ENCODE measurements at regions not wholly inside any gene's neighbourhood (a gene's known extent, or its start where the extent isn't known, plus 50 kb on each side); places are given as distances from the start of the nearest gene placed in this dataset.

DNA sequence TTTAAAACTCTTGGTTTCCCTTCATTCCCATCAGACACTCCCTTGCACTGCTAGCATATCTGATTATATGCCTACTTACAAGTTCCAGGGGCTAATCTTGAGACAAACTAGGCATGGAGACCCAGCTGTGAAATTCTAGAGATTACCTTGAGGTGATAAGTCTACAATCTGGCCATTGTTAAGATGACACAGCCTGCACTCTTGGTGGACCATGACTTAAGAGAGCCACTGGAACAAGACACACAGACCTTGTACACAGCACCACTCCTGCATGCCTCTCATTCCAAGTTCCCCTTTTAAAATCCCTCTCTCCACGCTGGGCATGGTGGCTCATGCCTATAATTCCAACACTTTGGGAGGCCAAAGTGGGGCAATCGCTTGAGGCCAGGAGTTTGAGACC lies 387.2 kb upstream of the DCC start:
- DNase-seq = no peak
- no peaks in the 10 kb centered on the region for H3K4me1 ChIP-seq (ENCODE audit: insufficient read depth, low read length)
- ChIA-PET POLR2A (no interaction called here), CTCF (no interaction called here)
- Mint-ChIP-seq H3K27me3 (peaks cover 0 to 3% of the 10 kb centered on the region in 2 donors), H3K36me3 (no peaks in the 10 kb centered on the region), H3K4me1 (no peaks in the 10 kb centered on the region), H3K9me3 (peaks cover 0 to 8% (median 5%) of the 10 kb centered on the region in 5 donors), H3K27ac (no peak overlapping the region), H3K4me3 (no peak overlapping the region)
- no peaks in the 10 kb centered on the region for H3K27me3 ChIP-seq (ENCODE audit: insufficient read depth, low read length, poor library complexity, severe bottlenecking)
- no peaks in the 10 kb centered on the region for H3K9me3 ChIP-seq (ENCODE audit: low read length)
- no peak overlapping the region for H3K27ac ChIP-seq (ENCODE audit: low read depth, low read length)
- H3K4me3 ChIP-seq (ENCODE audit: low read length) = no peak overlapping the region
- no peaks in the 10 kb centered on the region for H3K36me3 ChIP-seq (ENCODE audit: insufficient read depth, low read length)

DNA sequence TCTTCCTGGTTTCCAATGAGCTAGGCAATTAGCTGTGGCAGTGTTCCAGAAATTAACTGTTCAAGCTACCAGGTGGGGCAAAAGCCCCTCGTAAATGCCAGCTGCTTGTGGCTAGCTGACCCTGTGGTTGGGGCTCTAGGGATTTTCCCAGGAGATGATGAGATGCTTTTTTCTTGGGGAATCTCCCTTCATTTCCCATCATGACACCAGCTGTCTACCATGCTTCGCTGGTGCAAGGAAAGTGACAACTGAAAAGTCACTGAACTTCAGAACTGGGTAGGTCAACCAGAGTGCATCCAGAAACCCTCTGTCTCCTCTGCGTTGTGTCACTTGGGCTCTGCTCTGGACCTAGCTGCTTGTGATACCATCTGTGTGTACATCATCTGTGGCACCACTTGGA lies 386.5 kb upstream of the DCC start:
- ChIA-PET CTCF (no interaction called here), POLR2A (no interaction called here)
- DNase-seq = no peak
- no peaks in the 10 kb centered on the region for H3K36me3 Mint-ChIP-seq
- Histone ChIP-seq H3K4me3 (ENCODE audit: low read length) (no peak overlapping the region), H3K27ac (ENCODE audit: low read depth, low read length) (no peak overlapping the region), H3K9me3 (ENCODE audit: low read length) (no peaks in the 10 kb centered on the region), H3K27me3 (ENCODE audit: insufficient read depth, low read length, poor library complexity, severe bottlenecking) (no peaks in the 10 kb centered on the region), H3K36me3 (ENCODE audit: insufficient read depth, low read length) (no peaks in the 10 kb centered on the region), H3K4me1 (ENCODE audit: insufficient read depth, low read length) (no peaks in the 10 kb centered on the region)
- H3K9me3 Mint-ChIP-seq = peaks cover 0 to 8% (median 5%) of the 10 kb centered on the region in 5 donors
- no peak overlapping the region for H3K4me3 Mint-ChIP-seq
- H3K27me3 Mint-ChIP-seq = peaks cover 0 to 3% of the 10 kb centered on the region in 2 donors
- no peak overlapping the region for H3K27ac Mint-ChIP-seq
- no peaks in the 10 kb centered on the region for H3K4me1 Mint-ChIP-seq

DNA sequence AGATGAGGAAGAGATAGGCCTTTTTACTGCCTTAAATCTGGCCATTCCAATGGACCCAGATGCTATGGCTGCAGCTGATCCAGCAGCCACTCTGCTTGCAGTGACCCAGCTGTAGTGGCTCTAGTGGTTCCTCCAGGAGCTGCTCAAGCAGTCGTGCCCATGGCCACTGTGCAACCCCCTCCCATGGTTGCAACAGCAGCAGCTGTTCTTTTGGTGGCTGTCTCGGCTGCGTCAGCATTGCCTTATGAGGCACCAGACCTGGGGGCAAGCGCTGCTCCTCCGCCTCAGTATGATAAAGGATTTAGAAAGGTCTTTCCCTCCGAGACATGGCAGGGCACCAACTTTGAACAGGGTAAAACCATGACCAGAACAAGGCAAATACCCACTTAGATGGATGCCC lies 384.9 kb upstream of the DCC start:
- no peaks in the 10 kb centered on the region for H3K9me3 ChIP-seq (ENCODE audit: low read length)
- H3K27me3 Mint-ChIP-seq = peaks cover 0 to 3% of the 10 kb centered on the region in 2 donors
- H3K36me3 ChIP-seq (ENCODE audit: insufficient read depth, low read length) = no peaks in the 10 kb centered on the region
- H3K4me1 Mint-ChIP-seq = no peaks in the 10 kb centered on the region
- H3K4me1 ChIP-seq (ENCODE audit: insufficient read depth, low read length) = no peaks in the 10 kb centered on the region
- no peaks in the 10 kb centered on the region for H3K36me3 Mint-ChIP-seq
- no peak overlapping the region for H3K4me3 ChIP-seq (ENCODE audit: low read length)
- H3K9me3 Mint-ChIP-seq = peaks cover 0 to 8% (median 5%) of the 10 kb centered on the region in 5 donors
- no peak overlapping the region for H3K4me3 Mint-ChIP-seq
- no peak for DNase-seq
- POLR2A ChIA-PET = no interaction called here
- H3K27ac Mint-ChIP-seq = no peak overlapping the region
- CTCF ChIA-PET = no interaction called here
- H3K27ac ChIP-seq (ENCODE audit: low read depth, low read length) = no peak overlapping the region
- no peaks in the 10 kb centered on the region for H3K27me3 ChIP-seq (ENCODE audit: insufficient read depth, low read length, poor library complexity, severe bottlenecking)

DNA sequence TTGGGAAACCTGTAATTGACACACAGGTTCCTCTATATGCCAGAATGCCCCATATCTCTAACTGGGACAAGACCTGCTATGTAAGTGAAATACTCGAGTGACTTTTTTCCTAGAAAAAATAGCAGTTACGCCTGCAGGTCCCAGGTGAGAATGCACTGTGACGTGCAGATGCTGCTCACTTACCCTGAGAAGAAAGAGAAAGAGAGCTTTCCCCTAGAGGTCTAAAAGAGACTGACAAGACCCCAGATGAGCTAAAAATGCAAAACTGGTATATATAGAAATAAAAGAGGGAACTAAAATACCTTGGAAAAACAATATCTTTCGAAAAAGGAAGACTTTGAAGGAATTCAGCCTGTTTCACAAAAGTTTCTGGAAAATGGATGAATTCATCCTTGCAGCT lies 383.0 kb upstream of the DCC start:
- Mint-ChIP-seq H3K9me3 (peaks cover 0 to 5% (median 0%) of the 10 kb centered on the region in 5 donors), H3K4me1 (no peaks in the 10 kb centered on the region), H3K36me3 (no peaks in the 10 kb centered on the region), H3K27me3 (no peaks in the 10 kb centered on the region), H3K27ac (no peak overlapping the region), H3K4me3 (no peak overlapping the region)
- Histone ChIP-seq H3K36me3 (ENCODE audit: insufficient read depth, low read length) (no peaks in the 10 kb centered on the region), H3K27ac (ENCODE audit: low read depth, low read length) (no peak overlapping the region), H3K4me3 (ENCODE audit: low read length) (no peak overlapping the region), H3K9me3 (ENCODE audit: low read length) (no peaks in the 10 kb centered on the region), H3K4me1 (ENCODE audit: insufficient read depth, low read length) (no peaks in the 10 kb centered on the region), H3K27me3 (ENCODE audit: insufficient read depth, low read length, poor library complexity, severe bottlenecking) (no peaks in the 10 kb centered on the region)
- DNase-seq = no peak
- ChIA-PET POLR2A (no interaction called here), CTCF (no interaction called here)

DNA sequence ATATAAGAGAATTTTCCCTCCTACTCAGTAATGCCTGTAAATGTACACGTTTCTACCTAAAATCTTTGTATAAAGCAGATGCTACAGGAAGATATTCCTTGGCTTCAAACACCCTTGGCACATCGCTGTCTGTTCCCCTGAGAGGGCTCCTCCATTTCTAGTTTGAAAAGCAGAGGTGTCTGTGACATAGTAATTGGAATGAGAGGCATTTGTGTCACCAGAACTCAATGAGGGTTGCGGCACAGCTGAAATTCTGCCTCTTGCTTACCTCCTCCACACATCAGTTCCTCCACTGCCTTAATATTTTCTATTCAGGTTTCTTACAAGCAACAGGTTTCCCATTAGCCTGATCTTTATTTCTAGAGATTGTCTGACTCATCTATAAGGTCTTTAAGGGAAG lies 359.9 kb upstream of the DCC start:
- Histone ChIP-seq H3K4me3 (ENCODE audit: low read length) (no peak overlapping the region), H3K27me3 (ENCODE audit: insufficient read depth, low read length, poor library complexity, severe bottlenecking) (no peaks in the 10 kb centered on the region), H3K9me3 (ENCODE audit: low read length) (no peaks in the 10 kb centered on the region), H3K4me1 (ENCODE audit: insufficient read depth, low read length) (no peaks in the 10 kb centered on the region), H3K27ac (ENCODE audit: low read depth, low read length) (no peak overlapping the region), H3K36me3 (ENCODE audit: insufficient read depth, low read length) (no peaks in the 10 kb centered on the region)
- H3K27ac Mint-ChIP-seq = no peak overlapping the region
- ChIA-PET POLR2A (no interaction called here), CTCF (no interaction called here)
- H3K27me3 Mint-ChIP-seq = no peaks in the 10 kb centered on the region
- H3K9me3 Mint-ChIP-seq = peaks cover 0 to 6% (median 6%) of the 10 kb centered on the region in 5 donors
- H3K4me3 Mint-ChIP-seq = no peak overlapping the region
- no peak for DNase-seq
- H3K36me3 Mint-ChIP-seq = no peaks in the 10 kb centered on the region
- no peaks in the 10 kb centered on the region for H3K4me1 Mint-ChIP-seq

DNA sequence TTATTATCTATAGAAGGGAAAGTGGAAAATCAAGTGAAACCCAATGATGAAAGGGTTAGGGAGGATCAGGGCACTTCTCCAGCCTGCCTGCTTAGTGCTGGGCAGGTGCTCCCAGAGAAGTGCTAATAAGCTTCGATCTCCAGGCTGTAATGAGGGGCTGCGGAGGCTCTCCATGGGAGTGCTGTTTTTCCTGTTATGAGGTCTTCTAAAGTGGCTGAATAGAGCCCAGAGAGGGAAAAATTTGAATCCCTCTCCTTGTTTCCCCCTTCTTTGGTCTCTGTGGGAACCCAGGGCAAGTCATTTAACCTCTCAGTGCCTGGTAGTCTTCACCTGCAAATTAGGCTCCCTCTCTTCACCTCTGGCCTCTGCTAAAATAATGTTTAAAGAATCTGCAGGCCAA lies 351.7 kb upstream of the DCC start:
- Mint-ChIP-seq H3K27ac (no peak overlapping the region), H3K36me3 (no peaks in the 10 kb centered on the region), H3K4me1 (no peaks in the 10 kb centered on the region), H3K4me3 (no peak overlapping the region), H3K27me3 (no peaks in the 10 kb centered on the region), H3K9me3 (peaks cover 0 to 6% (median under 1%) of the 10 kb centered on the region in 5 donors)
- no peaks in the 10 kb centered on the region for H3K36me3 ChIP-seq (ENCODE audit: insufficient read depth, low read length)
- CTCF ChIA-PET = no interaction called here
- H3K27me3 ChIP-seq (ENCODE audit: insufficient read depth, low read length, poor library complexity, severe bottlenecking) = no peaks in the 10 kb centered on the region
- no peaks in the 10 kb centered on the region for H3K4me1 ChIP-seq (ENCODE audit: insufficient read depth, low read length)
- H3K9me3 ChIP-seq (ENCODE audit: low read length) = no peaks in the 10 kb centered on the region
- no peak overlapping the region for H3K4me3 ChIP-seq (ENCODE audit: low read length)
- no peak overlapping the region for H3K27ac ChIP-seq (ENCODE audit: low read depth, low read length)
- POLR2A ChIA-PET = no interaction called here
- DNase-seq = no peak

DNA sequence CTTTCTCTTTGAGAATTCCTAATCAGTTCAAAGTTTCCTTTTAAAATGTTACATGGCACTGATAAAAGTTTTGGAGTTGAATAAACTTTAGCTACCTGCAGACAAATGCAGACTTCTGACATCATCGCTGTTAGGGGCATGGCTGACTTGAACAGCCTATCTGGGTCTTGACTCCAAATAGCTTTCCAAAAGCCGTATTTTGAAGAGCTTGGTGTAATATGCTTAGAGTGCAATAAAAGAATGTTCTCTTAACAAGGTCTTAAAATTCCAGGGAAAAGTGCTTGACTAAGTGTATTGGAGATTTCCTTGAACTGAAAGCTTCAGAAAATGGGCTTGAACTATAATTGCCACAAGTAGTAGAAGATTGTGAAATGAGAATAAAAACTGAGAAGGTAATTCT lies 342.9 kb upstream of the DCC start:
- Mint-ChIP-seq H3K4me3 (no peak overlapping the region), H3K27ac (no peak overlapping the region), H3K9me3 (peaks cover 0 to 2% (median 0%) of the 10 kb centered on the region in 5 donors), H3K36me3 (no peaks in the 10 kb centered on the region), H3K4me1 (no peaks in the 10 kb centered on the region), H3K27me3 (no peaks in the 10 kb centered on the region)
- no peak overlapping the region for H3K4me3 ChIP-seq (ENCODE audit: low read length)
- H3K27ac ChIP-seq (ENCODE audit: low read depth, low read length) = no peak overlapping the region
- ChIA-PET CTCF (no interaction called here), POLR2A (no interaction called here)
- H3K4me1 ChIP-seq (ENCODE audit: insufficient read depth, low read length) = no peaks in the 10 kb centered on the region
- H3K36me3 ChIP-seq (ENCODE audit: insufficient read depth, low read length) = no peaks in the 10 kb centered on the region
- no peak for DNase-seq
- no peaks in the 10 kb centered on the region for H3K9me3 ChIP-seq (ENCODE audit: low read length)
- H3K27me3 ChIP-seq (ENCODE audit: insufficient read depth, low read length, poor library complexity, severe bottlenecking) = no peaks in the 10 kb centered on the region

DNA sequence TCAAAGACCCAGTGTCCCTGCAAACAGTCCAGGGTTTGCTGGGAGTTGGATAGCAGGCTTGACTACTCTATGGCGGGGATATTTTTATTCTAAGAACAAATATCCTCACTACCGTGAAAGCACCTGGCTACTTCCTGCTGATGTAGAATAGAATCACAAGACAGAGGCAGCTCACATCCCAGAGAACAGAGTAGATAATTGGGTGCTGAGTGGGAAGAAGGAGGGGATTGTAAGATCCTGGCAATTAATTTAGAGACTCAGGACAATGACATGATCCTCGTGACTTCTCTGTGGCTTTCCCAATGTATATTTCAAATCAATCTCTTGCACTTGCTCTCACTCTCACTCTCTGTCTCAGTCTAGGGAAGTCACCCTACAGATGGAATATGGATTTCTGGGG lies 341.9 kb upstream of the DCC start:
- no peak overlapping the region for H3K4me3 Mint-ChIP-seq
- Histone ChIP-seq H3K4me3 (ENCODE audit: low read length) (no peak overlapping the region), H3K9me3 (ENCODE audit: low read length) (no peaks in the 10 kb centered on the region), H3K27me3 (ENCODE audit: insufficient read depth, low read length, poor library complexity, severe bottlenecking) (no peaks in the 10 kb centered on the region), H3K4me1 (ENCODE audit: insufficient read depth, low read length) (no peaks in the 10 kb centered on the region), H3K36me3 (ENCODE audit: insufficient read depth, low read length) (no peaks in the 10 kb centered on the region), H3K27ac (ENCODE audit: low read depth, low read length) (no peak overlapping the region)
- ChIA-PET CTCF (no interaction called here), POLR2A (no interaction called here)
- H3K27ac Mint-ChIP-seq = no peak overlapping the region
- no peaks in the 10 kb centered on the region for H3K36me3 Mint-ChIP-seq
- H3K9me3 Mint-ChIP-seq = peaks cover 0 to 3% (median 2%) of the 10 kb centered on the region in 5 donors
- no peak for DNase-seq
- H3K27me3 Mint-ChIP-seq = no peaks in the 10 kb centered on the region
- H3K4me1 Mint-ChIP-seq = no peaks in the 10 kb centered on the region

DNA sequence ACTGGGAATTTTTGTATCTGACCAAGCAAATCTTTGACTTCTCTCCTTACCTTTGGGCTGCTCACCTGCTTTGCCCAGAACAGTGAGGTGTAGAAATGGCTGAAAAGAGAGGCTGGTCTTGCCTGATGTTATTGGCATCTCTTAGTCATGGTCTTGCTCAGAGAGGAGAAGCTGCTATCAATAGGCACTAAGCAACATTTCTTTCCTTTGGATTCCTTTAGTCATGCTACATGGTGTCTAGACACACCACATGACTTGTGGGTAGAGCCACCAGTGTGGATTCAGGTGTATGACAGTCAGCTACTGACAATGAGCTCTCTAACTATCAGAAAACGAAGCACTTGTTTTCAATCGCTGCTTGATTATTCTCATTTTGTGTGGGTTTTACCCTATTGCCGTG lies 341.3 kb upstream of the DCC start:
- no peaks in the 10 kb centered on the region for H3K4me1 Mint-ChIP-seq
- H3K4me3 Mint-ChIP-seq = no peak overlapping the region
- no peaks in the 10 kb centered on the region for H3K36me3 Mint-ChIP-seq
- H3K4me3 ChIP-seq (ENCODE audit: low read length) = no peak overlapping the region
- ChIA-PET CTCF (no interaction called here), POLR2A (no interaction called here)
- no peaks in the 10 kb centered on the region for H3K27me3 Mint-ChIP-seq
- H3K27ac ChIP-seq (ENCODE audit: low read depth, low read length) = no peak overlapping the region
- no peaks in the 10 kb centered on the region for H3K36me3 ChIP-seq (ENCODE audit: insufficient read depth, low read length)
- no peaks in the 10 kb centered on the region for H3K27me3 ChIP-seq (ENCODE audit: insufficient read depth, low read length, poor library complexity, severe bottlenecking)
- H3K9me3 ChIP-seq (ENCODE audit: low read length) = no peaks in the 10 kb centered on the region
- no peak overlapping the region for H3K27ac Mint-ChIP-seq
- no peak for DNase-seq
- no peaks in the 10 kb centered on the region for H3K4me1 ChIP-seq (ENCODE audit: insufficient read depth, low read length)
- H3K9me3 Mint-ChIP-seq = peaks cover 0 to 3% (median 2%) of the 10 kb centered on the region in 5 donors
